GM12872 (cell line): ENCODE measurements at regions not wholly inside any gene's neighbourhood (a gene's known extent, or its start where the extent isn't known, plus 50 kb on each side); places are given as distances from the start of the nearest gene placed in this dataset.

Experiments used
- TF ChIP-seq, protein P1 (sequence below): IDR thresholded peaks from 3 replicates; pipeline ENCODE4 v1.5.1; 2011; ENCODE audit warnings: low read depth, mild to moderate bottlenecking, low read length, moderate library complexity; ENCODE audit not compliant: insufficient read depth

DNA sequence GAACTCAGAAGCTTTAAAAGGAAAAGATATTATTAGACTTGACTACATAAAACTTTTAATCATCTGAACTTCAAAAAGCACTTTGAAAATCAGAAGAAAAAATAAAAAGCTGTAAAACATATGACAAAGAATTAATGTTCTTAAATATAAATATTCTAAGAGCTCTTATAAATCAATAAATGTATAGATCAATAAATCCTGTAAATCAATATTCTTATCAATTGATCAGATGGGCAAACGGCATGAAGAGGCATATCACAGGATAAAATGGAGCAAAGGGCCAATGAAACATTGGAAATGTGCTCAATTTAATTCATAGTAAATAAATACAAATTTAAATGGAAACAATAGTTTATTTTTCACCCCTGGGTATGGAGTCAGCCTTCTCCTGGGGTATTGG lies 66.1 kb upstream of the SMYD2 start:
- TF ChIP-seq, protein P1, sequence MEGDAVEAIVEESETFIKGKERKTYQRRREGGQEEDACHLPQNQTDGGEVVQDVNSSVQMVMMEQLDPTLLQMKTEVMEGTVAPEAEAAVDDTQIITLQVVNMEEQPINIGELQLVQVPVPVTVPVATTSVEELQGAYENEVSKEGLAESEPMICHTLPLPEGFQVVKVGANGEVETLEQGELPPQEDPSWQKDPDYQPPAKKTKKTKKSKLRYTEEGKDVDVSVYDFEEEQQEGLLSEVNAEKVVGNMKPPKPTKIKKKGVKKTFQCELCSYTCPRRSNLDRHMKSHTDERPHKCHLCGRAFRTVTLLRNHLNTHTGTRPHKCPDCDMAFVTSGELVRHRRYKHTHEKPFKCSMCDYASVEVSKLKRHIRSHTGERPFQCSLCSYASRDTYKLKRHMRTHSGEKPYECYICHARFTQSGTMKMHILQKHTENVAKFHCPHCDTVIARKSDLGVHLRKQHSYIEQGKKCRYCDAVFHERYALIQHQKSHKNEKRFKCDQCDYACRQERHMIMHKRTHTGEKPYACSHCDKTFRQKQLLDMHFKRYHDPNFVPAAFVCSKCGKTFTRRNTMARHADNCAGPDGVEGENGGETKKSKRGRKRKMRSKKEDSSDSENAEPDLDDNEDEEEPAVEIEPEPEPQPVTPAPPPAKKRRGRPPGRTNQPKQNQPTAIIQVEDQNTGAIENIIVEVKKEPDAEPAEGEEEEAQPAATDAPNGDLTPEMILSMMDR, result no peak

DNA sequence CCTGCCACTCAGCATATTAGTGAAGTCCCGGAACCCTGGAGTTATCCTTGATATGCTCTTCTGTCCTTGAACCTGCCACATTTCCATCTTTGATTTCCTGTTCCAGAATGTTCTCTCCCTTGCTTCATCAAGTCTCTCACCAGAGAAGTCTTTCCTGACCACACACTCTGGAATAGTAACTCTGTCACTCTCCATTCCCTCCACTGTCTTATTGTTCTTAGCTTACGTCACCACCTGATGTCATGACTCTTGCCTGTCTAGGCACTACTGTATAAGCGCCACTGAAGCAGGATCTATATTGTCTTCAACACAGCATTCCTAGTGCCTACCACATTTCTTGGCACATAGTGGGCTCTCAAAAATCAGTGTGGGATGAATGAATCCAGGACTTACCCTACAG lies 65.4 kb upstream of the SMYD2 start:
- TF ChIP-seq, protein P1, result no peak

DNA sequence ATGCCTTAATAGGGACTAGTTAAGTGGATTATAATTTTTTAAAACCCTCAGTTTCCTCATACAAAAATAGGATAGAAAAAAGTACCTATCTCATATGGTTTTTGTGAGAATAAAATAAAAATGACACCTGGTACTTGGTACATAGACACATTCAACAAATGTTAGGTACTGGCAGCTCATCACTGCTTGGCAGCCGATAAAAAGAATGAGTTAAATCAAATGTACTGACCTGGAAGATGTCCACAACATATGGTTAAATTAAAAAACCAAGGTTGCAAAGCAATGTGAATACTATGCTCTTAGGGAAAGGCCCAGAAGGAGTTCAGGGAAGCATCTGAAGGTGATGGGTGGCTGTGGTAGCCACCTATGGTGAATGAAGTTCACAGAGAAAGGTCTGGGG lies 64.9 kb upstream of the SMYD2 start:
- TF ChIP-seq, protein P1, result no peak

DNA sequence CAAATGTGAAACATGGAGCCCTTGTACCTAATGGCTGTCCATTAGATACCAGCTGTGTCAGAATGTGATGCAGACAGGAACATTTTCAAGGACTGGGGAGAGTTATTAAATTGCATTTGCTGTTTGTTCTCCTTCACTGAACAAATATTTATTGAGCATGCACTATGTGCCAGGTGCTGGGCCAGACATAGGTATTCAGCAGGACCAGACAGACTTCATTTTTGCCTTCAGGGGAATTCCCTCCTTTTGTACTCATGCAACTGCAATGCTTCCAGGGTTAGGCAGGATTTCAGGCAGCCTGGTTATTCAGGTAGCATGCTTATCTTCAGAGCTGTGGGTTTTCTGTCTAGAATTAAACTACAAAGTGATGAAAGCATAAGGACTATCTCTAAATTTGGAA lies 64.2 kb upstream of the SMYD2 start:
- TF ChIP-seq, protein P1, result no peak

DNA sequence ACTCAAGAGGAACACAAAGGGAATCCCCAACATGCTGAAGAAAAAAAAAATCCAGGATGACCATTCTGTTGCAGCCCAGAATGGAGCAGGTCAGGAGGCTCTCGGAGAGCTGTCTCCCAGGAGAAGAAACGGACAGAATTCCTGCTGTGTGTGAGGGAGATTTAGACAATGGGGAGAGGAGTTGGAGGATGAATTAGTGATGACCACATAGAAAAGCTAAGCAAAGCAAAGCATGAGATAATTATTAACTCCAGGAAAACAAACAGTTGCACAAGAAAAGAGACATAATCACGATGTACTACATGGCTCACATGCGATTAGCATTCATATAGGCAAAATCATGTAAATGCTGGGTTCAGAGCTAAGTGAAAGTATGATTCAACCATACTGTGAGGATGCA lies 61.1 kb upstream of the SMYD2 start:
- TF ChIP-seq, protein P1, result no peak

DNA sequence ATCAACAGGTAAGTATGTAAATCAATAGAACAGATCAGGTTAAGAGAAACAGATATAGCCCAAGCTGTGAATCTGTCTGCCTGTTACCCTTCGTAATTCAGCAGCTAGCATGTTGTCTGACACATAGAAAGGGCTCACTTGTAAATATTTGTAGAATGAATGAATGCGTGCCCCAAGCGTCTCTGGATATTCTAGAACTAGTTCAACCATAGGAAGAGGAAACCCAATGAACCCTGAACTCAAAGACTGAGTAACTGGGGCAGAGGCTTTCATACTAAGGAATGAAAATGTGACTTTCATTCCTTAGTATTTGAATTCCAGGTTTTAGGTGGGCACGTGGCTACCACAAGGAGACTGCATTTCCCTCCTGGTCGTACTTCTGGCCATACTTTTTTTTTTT lies 60.1 kb upstream of the SMYD2 start:
- TF ChIP-seq, protein P1, result no peak

DNA sequence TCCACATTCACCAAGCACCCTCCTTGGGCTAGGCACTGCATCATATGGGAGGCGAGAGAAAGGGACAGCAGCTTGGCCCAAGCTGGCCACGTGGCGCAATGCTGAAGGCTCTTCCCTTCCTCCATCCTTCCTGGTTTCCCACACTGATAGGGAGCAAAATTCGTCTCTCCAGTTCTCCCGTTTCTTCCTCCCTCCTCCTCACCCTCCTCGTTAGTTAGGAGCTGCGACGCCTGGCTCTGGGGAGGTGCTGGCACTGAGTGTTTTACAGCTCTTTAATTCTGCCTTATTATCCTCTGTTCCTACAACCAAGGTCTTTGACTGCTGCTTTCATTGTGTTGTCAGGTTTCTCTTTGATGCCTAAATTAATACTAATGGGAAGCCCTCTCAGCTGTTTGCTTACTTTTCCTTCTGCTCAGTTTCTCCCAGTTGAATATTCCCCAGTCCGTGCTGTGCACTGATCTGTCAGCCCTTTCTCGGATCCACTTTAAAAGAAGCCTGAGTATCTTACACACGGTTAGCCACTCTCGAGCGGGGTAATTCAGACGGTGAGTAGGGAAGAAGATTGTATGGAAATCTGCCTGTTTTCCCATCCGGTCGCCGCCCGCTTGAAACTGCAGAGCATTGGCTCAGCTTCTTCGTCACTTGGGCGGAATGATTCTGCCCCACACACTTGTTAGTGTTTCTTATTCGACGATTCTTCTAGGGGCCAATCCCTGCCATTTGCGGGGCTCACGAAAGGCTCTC lies 56.2 kb upstream of the SMYD2 start:
- TF ChIP-seq, protein P1, result no peak
